ENCODE measurements at regions not wholly inside any gene's neighbourhood (a gene's known extent, or its start where the extent isn't known, plus 50 kb on each side); places are given as distances from the start of the nearest gene placed in this dataset.
"Not testable (repeated sequence)": the region's sequence is repeated elsewhere in the genome, so short reads cannot be mapped to it uniquely, and the experiment has no call there.

DNA sequence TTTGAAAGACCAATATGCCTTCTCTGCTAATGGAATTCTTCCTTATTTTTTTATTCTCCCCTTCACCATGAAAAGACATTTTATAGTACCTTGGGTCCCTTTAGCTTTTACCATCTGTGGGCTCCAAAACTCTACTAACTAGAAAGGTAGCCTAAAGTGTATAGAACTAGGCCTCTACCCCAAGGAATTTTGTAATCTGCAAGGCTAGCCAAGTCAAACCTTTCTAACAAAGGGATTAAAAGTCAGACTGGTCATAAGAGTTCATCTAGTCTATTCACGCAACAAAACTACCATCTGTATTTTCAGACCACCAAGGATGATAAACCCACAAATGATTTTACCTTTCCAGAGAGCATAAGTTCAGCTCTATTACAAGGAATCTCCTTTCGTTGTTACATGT is 189.5 kb upstream of the DCAF8L1 start:
- Histone ChIP-seq H3K4me3 (ENCODE audit: low read depth, low read length) (no peak overlapping the region), H3K27me3 (ENCODE audit: control insufficient read depth, insufficient read depth, low read length) (no peaks in the 10 kb centered on the region), H3K36me3 (ENCODE audit: control insufficient read depth, insufficient read depth, low read length) (no peaks in the 10 kb centered on the region)
- DNase-seq (ENCODE audit: low read depth) (no peak), FAIRE-seq (no peak)
- TF ChIP-seq, protein P1, sequence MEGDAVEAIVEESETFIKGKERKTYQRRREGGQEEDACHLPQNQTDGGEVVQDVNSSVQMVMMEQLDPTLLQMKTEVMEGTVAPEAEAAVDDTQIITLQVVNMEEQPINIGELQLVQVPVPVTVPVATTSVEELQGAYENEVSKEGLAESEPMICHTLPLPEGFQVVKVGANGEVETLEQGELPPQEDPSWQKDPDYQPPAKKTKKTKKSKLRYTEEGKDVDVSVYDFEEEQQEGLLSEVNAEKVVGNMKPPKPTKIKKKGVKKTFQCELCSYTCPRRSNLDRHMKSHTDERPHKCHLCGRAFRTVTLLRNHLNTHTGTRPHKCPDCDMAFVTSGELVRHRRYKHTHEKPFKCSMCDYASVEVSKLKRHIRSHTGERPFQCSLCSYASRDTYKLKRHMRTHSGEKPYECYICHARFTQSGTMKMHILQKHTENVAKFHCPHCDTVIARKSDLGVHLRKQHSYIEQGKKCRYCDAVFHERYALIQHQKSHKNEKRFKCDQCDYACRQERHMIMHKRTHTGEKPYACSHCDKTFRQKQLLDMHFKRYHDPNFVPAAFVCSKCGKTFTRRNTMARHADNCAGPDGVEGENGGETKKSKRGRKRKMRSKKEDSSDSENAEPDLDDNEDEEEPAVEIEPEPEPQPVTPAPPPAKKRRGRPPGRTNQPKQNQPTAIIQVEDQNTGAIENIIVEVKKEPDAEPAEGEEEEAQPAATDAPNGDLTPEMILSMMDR (IDR thresholded peaks at IDR 0.05; ENCODE audit: insufficient read depth, low read length, severe bottlenecking), result no peak

DNA sequence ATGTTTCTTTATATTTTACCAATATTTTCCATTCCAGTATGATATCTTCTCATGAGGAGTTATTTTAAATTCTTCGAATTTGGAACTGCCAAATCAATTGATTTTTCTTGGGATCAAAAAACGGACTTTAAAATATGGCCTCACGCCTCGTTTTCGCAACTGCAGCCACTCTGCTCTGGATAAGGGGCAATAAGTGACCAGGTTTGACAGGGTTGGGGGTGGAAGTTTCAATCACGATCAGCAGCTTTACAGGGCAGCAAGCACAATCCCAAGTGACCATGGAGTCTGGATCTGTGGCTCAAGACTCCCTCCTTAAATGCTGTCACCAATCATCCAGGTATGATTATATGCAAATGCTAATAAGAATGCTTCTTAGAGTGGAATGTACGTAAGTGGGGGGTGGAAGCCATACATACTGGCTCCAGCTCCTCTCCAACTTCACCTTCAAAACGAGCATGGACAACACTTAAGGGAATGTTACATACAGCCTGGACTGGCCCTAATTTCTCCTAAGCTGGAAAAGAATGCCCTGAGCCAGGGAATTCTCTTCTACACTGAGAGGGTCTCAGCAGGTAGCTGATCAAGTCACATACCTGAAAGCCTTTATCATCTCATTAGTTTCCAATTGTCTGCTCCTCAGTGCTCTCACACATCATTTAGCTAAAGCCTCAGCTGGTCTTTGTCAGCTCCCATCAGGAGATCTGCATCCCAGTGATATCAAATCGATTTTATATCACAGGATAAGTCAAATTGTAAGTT is 176.9 kb upstream of the DCAF8L1 start:
- TF ChIP-seq, protein P1 (IDR thresholded peaks at IDR 0.05; ENCODE audit: insufficient read depth, low read length, severe bottlenecking), result no peak
- no peak for FAIRE-seq
- no peak for DNase-seq (ENCODE audit: low read depth)
- Histone ChIP-seq H3K4me3 (ENCODE audit: low read depth, low read length) (no peak overlapping the region), H3K36me3 (ENCODE audit: control insufficient read depth, insufficient read depth, low read length) (no peaks in the 10 kb centered on the region), H3K27me3 (ENCODE audit: control insufficient read depth, insufficient read depth, low read length) (no peaks in the 10 kb centered on the region)

DNA sequence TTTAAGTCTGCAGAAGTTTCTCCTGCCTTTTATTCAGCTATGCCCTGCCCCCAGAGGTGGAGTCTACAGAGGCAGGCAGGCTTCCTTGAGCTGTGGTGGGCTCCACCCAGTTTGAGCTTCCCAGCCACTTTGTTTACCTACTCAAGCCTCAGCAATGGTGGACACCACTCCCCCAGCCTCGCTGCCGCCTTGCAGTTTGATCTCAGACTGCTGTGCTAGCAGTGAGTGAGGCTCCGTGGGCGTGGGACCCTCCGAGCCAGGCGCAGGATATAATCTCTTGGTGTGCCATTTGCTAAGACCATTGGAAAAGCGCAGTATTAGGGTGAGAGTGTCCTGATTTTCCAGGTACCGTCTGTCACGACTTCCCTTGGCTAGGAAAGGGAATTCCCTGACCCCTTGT is 171.0 kb upstream of the DCAF8L1 start:
- not testable (repeated sequence) for FAIRE-seq; H3K4me3 ChIP-seq (ENCODE audit: low read depth, low read length); H3K36me3 ChIP-seq (ENCODE audit: control insufficient read depth, insufficient read depth, low read length); DNase-seq (ENCODE audit: low read depth); H3K27me3 ChIP-seq (ENCODE audit: control insufficient read depth, insufficient read depth, low read length)

DNA sequence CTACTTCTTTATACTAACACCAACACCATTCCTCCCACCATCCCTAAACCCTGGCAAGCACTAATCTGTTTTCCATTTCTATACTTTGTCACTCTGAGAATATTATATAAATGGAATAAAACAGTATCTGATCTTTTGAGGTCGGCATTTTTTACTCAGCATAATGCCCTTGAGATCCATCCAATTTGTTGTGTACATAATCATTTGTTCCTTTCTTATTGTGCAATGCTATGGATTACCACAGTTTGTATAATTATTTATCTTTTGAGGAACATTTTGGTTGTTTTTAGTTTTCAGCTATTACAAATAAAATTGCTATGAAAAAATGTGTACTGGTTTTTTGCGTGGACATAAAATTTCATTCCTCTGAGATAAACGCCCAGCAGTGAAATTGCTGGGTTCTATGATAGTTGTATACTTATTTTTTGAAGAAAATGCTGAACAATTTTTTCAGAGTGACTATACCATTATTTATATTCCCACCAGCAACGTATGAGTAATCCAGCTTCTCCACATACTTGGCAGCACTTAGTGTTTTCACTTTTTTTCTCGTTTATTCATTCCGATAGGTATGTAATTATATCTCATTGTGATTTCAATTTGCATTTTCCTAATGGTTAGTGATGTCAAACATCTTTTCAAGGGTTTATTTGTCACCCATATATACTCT is 154.3 kb upstream of the DCAF8L1 start:
- TF ChIP-seq, protein P1 (IDR thresholded peaks at IDR 0.05; ENCODE audit: insufficient read depth, low read length, severe bottlenecking), result no peak
- Histone ChIP-seq H3K4me3 (ENCODE audit: low read depth, low read length) (no peak overlapping the region), H3K36me3 (ENCODE audit: control insufficient read depth, insufficient read depth, low read length) (no peaks in the 10 kb centered on the region), H3K27me3 (ENCODE audit: control insufficient read depth, insufficient read depth, low read length) (no peaks in the 10 kb centered on the region)
- FAIRE-seq (no peak), DNase-seq (ENCODE audit: low read depth) (peak; percentile 32)

DNA sequence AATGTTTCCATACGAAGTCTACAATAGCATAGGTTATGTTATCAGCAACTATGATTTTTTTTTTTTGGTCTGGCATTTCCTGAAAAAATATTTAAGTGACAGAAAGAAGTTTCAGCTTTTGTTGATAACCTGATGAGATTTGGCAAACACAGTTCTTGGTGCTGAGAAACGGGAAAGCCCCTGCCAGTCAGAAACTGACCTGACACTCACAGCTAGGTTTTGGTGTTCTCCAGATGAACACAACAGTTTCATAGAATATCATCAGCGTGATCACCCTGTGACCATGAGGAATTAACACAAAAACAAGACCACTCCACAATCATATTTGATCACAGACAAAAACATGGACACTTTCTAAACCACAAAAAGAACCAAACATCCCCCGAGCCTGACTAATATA is 152.5 kb upstream of the DCAF8L1 start:
- no peaks in the 10 kb centered on the region for H3K27me3 ChIP-seq (ENCODE audit: control insufficient read depth, insufficient read depth, low read length)
- DNase-seq (ENCODE audit: low read depth) (no peak), FAIRE-seq (no peak)
- TF ChIP-seq, protein P1 (IDR thresholded peaks at IDR 0.05; ENCODE audit: insufficient read depth, low read length, severe bottlenecking), result no peak
- H3K4me3 ChIP-seq (ENCODE audit: low read depth, low read length), result no peak overlapping the region
- no peaks in the 10 kb centered on the region for H3K36me3 ChIP-seq (ENCODE audit: control insufficient read depth, insufficient read depth, low read length)

DNA sequence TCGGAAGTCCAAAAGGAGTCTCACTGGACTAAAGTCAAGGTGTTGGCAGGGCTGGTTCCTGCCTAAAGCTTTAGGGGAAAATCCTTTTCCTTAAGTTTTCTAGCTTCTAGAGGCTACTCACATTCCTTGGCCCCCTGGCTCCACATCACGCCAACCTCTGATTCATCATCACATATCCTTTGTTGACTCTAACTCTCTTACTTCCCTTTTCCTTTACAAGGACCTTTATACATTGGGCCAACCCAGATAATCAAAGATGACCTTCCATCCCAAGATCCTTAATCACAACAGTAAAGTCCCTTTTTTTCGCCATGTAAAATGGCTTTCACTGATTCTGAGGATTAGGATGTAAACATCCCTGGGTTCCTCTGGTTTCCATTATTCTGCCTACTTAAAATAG is 146.4 kb upstream of the DCAF8L1 start:
- no peak for FAIRE-seq
- TF ChIP-seq, protein P1 (IDR thresholded peaks at IDR 0.05; ENCODE audit: insufficient read depth, low read length, severe bottlenecking), result no peak
- Histone ChIP-seq H3K27me3 (ENCODE audit: control insufficient read depth, insufficient read depth, low read length) (no peaks in the 10 kb centered on the region), H3K36me3 (ENCODE audit: control insufficient read depth, insufficient read depth, low read length) (no peaks in the 10 kb centered on the region), H3K4me3 (ENCODE audit: low read depth, low read length) (no peak overlapping the region)
- DNase-seq (ENCODE audit: low read depth), result no peak

Data from bronchial epithelial cell (primary cell).